Smooth muscle cell (in vitro differentiated cells): ENCODE measurements at regions not wholly inside any gene's neighbourhood (a gene's known extent, or its start where the extent isn't known, plus 50 kb on each side); places are given as distances from the start of the nearest gene placed in this dataset.

Experiments
- DNase-seq: peaks from one replicate; lab custom pipeline; 2025; ENCODE audit not compliant: unreplicated experiment; lab: John Stamatoyannopoulos, UW
- H2AFZ ChIP-seq: fragments of 200-600 bp; sonication (generic); 2 replicates; pipeline ENCODE4 v1.6.0; 2016; ENCODE audit warnings: antibody characterized with exemption, low read depth, mild to moderate bottlenecking
- H3F3A ChIP-seq: fragments of 200-600 bp; sonication (generic); 2 replicates; pipeline ENCODE4 v1.6.0; 2017; ENCODE audit warnings: antibody characterized with exemption, low read depth
- H3K27ac ChIP-seq: fragments of 200-600 bp; sonication (generic); 2 replicates; pipeline ENCODE4 v1.5.1; 2016; ENCODE audit warnings: low read depth, mild to moderate bottlenecking
- H3K27me3 ChIP-seq: fragments of 200-600 bp; sonication (generic); 2 replicates; pipeline ENCODE4 v1.6.1; 2016; ENCODE audit warnings: low read depth, mild to moderate bottlenecking
- H3K36me3 ChIP-seq: fragments of 200-600 bp; sonication (generic); 2 replicates; pipeline ENCODE4 v1.5.1; 2016; ENCODE audit warnings: low read depth
- H3K4me1 ChIP-seq: fragments of 200-600 bp; sonication (generic); 2 replicates; pipeline ENCODE4 v1.5.1; 2016; ENCODE audit warnings: low read depth
- H3K4me2 ChIP-seq: fragments of 200-600 bp; sonication (generic); 2 replicates; pipeline ENCODE4 v1.6.0; 2016; ENCODE audit warnings: mild to moderate bottlenecking
- H3K4me3 ChIP-seq: fragments of 200-600 bp; sonication (generic); 2 replicates; pipeline ENCODE4 v1.5.1; 2016; ENCODE audit warnings: mild to moderate bottlenecking
- H3K79me2 ChIP-seq: fragments of 200-600 bp; sonication (generic); 2 replicates; pipeline ENCODE4 v1.6.0; 2016; ENCODE audit warnings: low read depth, mild to moderate bottlenecking
- H3K9ac ChIP-seq: fragments of 200-600 bp; sonication (generic); 2 replicates; pipeline ENCODE4 v1.6.0; 2016; ENCODE audit warnings: low read depth
- H3K9me3 ChIP-seq: fragments of 200-600 bp; sonication (generic); replicated peaks from 2 replicates; pipeline ENCODE4 v1.5.1; 2016; ENCODE audit warnings: low read depth
- H4K20me1 ChIP-seq: fragments of 200-600 bp; sonication (generic); 2 replicates; pipeline ENCODE4 v1.6.0; 2016; ENCODE audit warnings: low read depth
- WGBS: methylation state at CpG from one replicate; pipeline ENCODE4 v1.1.7; 2016; ENCODE audit warnings: low lambda C conversion rate; 5-methylcytosine and 5-hydroxymethylcytosine counted together
- TF ChIP-seq, protein P1 (sequence below): fragments of 200-600 bp; sonication (generic); IDR thresholded peaks from 2 replicates; pipeline ENCODE4 v1.5.1; 2017; ENCODE audit warnings: borderline replicate concordance, mild to moderate bottlenecking, antibody characterized with exemption; ENCODE audit not compliant: insufficient read depth, poor library complexity, severe bottlenecking

DNA sequence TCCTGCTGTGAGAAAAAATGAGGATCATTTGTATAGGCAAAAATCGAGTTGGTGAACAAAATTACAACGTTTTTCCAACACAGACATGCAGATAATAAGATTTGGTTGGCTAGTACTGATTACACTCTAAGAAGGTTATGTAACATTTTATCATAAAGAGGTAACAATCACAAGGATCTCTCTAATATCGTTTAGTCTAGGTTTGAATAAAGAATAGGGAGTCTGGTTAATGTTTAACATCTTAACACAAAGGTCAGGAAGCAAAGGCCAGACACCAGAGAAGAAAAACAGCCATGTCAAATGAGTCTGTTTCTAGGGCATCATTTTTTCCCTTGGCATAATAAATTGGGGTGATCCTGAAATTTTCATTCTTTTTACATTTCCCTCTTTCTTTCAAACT lies 207.4 kb upstream of the CHRM3 start:
- TF ChIP-seq, protein P1, sequence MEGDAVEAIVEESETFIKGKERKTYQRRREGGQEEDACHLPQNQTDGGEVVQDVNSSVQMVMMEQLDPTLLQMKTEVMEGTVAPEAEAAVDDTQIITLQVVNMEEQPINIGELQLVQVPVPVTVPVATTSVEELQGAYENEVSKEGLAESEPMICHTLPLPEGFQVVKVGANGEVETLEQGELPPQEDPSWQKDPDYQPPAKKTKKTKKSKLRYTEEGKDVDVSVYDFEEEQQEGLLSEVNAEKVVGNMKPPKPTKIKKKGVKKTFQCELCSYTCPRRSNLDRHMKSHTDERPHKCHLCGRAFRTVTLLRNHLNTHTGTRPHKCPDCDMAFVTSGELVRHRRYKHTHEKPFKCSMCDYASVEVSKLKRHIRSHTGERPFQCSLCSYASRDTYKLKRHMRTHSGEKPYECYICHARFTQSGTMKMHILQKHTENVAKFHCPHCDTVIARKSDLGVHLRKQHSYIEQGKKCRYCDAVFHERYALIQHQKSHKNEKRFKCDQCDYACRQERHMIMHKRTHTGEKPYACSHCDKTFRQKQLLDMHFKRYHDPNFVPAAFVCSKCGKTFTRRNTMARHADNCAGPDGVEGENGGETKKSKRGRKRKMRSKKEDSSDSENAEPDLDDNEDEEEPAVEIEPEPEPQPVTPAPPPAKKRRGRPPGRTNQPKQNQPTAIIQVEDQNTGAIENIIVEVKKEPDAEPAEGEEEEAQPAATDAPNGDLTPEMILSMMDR: no peak
- Histone ChIP-seq H3K4me3 (no peak overlapping the region), H3K79me2 (no peaks in the 10 kb centered on the region), H3F3A (no peaks in the 10 kb centered on the region), H3K4me1 (no peaks in the 10 kb centered on the region), H3K4me2 (no peak overlapping the region), H3K9ac (no peak overlapping the region), H3K27ac (no peak overlapping the region), H4K20me1 (no peaks in the 10 kb centered on the region), H3K36me3 (no peaks in the 10 kb centered on the region), H3K27me3 (no peaks in the 10 kb centered on the region), H3K9me3 (no peaks in the 10 kb centered on the region), H2AFZ (no peak overlapping the region)
- no peak for DNase-seq
- 77% methylated on average over 3 of the region's 3 CpGs for WGBS

- Histone ChIP-seq H3K4me1 (no peaks in the 10 kb centered on the region), H3K4me2 (no peak overlapping the region), H3K27me3 (no peaks in the 10 kb centered on the region), H3F3A (no peaks in the 10 kb centered on the region), H3K9me3 (no peaks in the 10 kb centered on the region), H4K20me1 (no peaks in the 10 kb centered on the region), H3K27ac (no peak overlapping the region), H3K36me3 (no peaks in the 10 kb centered on the region), H3K79me2 (no peaks in the 10 kb centered on the region), H2AFZ (no peak overlapping the region), H3K4me3 (no peak overlapping the region), H3K9ac (no peak overlapping the region)
- WGBS: 91% methylated on average over 3 of the region's 3 CpGs
- TF ChIP-seq, protein P1: no peak
- DNase-seq: no peak
Measured at GRCh38 chr1:239174880-239175279, 211.5 kb upstream of the CHRM3 start.

GRCh38 chr1:239170828-239171227 lies 215.5 kb upstream of the CHRM3 start:
- DNase-seq: no peak
- Histone ChIP-seq H3K36me3 (no peaks in the 10 kb centered on the region), H3K4me3 (no peak overlapping the region), H3K9me3 (no peaks in the 10 kb centered on the region), H3K27ac (no peak overlapping the region), H3K4me1 (no peaks in the 10 kb centered on the region), H3K4me2 (no peak overlapping the region), H4K20me1 (no peaks in the 10 kb centered on the region), H3K9ac (no peak overlapping the region), H3K27me3 (no peaks in the 10 kb centered on the region), H3K79me2 (no peaks in the 10 kb centered on the region), H2AFZ (no peak overlapping the region), H3F3A (no peaks in the 10 kb centered on the region)
- TF ChIP-seq, protein P1: no peak

GRCh38 chr1:239169276-239169675 lies 217.1 kb upstream of the CHRM3 start:
- Histone ChIP-seq H3F3A (no peaks in the 10 kb centered on the region), H3K4me2 (no peak overlapping the region), H3K4me3 (no peak overlapping the region), H3K27me3 (no peaks in the 10 kb centered on the region), H3K36me3 (no peaks in the 10 kb centered on the region), H3K9ac (no peak overlapping the region), H3K79me2 (no peaks in the 10 kb centered on the region), H3K27ac (no peak overlapping the region), H2AFZ (no peak overlapping the region), H3K4me1 (no peaks in the 10 kb centered on the region), H4K20me1 (no peaks in the 10 kb centered on the region), H3K9me3 (no peaks in the 10 kb centered on the region)
- 74% methylated on average over 1 of the region's 1 CpG for WGBS
- TF ChIP-seq, protein P1: no peak
- no peak for DNase-seq
